ENCODE measurements at regions not wholly inside any gene's neighbourhood (a gene's known extent, or its start where the extent isn't known, plus 50 kb on each side); places are given as distances from the start of the nearest gene placed in this dataset.
A peak's percentile ranks its signal among the peaks of the same experiment; 100 is the strongest.
"Not testable (repeated sequence)": the region's sequence is repeated elsewhere in the genome, so short reads cannot be mapped to it uniquely, and the experiment has no call there.

- no peak for DNase-seq
- peak in 1 of 2 donors; percentile 92 for ATAC-seq
- intact Hi-C loops (cut with DNase I), result no loop called here
Measured at GRCh38 chr1:196160066-196160795, 448.0 kb downstream of the KCNT2 start.

- ATAC-seq (no peak), DNase-seq (no peak)
- intact Hi-C loops (cut with DNase I), result no loop called here
Measured at GRCh38 chr1:196155586-196155985, 452.7 kb downstream of the KCNT2 start.

- no peak for ATAC-seq
- no peak for DNase-seq
- intact Hi-C loops (cut with DNase I), result no loop called here
Measured at GRCh38 chr1:196152975-196153374, 455.3 kb downstream of the KCNT2 start.

GRCh38 chr1:196152086-196152485 is 456.2 kb downstream of the KCNT2 start:
- intact Hi-C loops (cut with DNase I), result no loop called here
- DNase-seq (no peak), ATAC-seq (no peak)

- intact Hi-C loops (cut with DNase I), result loop anchor here (5.0 to 10.0 kb wide), 2 partner anchors 164 to 516 kb away; no protein-coding TSS in a partner anchor
- no peak for ATAC-seq
- DNase-seq, result no peak
Measured at GRCh38 chr1:196148367-196148970, 459.8 kb downstream of the KCNT2 start.

- intact Hi-C loops (cut with DNase I), result loop anchor here (5.0 to 10.0 kb wide), 2 partner anchors 165 to 517 kb away; no protein-coding TSS in a partner anchor
- ATAC-seq (no peak), DNase-seq (no peak)
Measured at GRCh38 chr1:196147530-196147929, 460.7 kb downstream of the KCNT2 start.

GRCh38 chr1:196145151-196145550 is 463.1 kb downstream of the KCNT2 start:
- not testable (repeated sequence) for ATAC-seq

GRCh38 chr1:196144588-196144987 is 463.7 kb downstream of the KCNT2 start:
- ATAC-seq (no peak), DNase-seq (no peak)
- intact Hi-C loops (cut with DNase I), result loop anchor here in 1 of 2 donors (10.0 kb wide), 1 partner anchor 520 kb away; no protein-coding TSS in a partner anchor

More at GRCh38 chr1:196145151-196145550, 463.1 kb downstream of the KCNT2 start:
- not testable (repeated sequence) for DNase-seq
- intact Hi-C loops (cut with DNase I), result loop anchor here (5.0 to 10.0 kb wide), 2 partner anchors 167 to 520 kb away; no protein-coding TSS in a partner anchor

- no peak for DNase-seq
- no peak for ATAC-seq
- intact Hi-C loops (cut with DNase I), result loop anchor here in 1 of 2 donors (10.0 kb wide), 1 partner anchor 521 kb away; no protein-coding TSS in a partner anchor
Measured at GRCh38 chr1:196143602-196144342, 464.5 kb downstream of the KCNT2 start.

- DNase-seq (no peak), ATAC-seq (no peak)
- intact Hi-C loops (cut with DNase I), result loop anchor here in 1 of 2 donors (10.0 kb wide), 1 partner anchor 523 kb away; no protein-coding TSS in a partner anchor
Measured at GRCh38 chr1:196142111-196142640, 466.1 kb downstream of the KCNT2 start.

GRCh38 chr1:196136396-196136795 is 471.8 kb downstream of the KCNT2 start:
- DNase-seq (no peak), ATAC-seq (no peak)
- intact Hi-C loops (cut with DNase I), result no loop called here

GRCh38 chr1:196131691-196132090 is 476.5 kb downstream of the KCNT2 start:
- ATAC-seq, result no peak
- intact Hi-C loops (cut with DNase I), result no loop called here

GRCh38 chr1:196128835-196129234 is 479.4 kb downstream of the KCNT2 start:
- DNase-seq (no peak), ATAC-seq (no peak)
- intact Hi-C loops (cut with DNase I), result no loop called here

More at GRCh38 chr1:196131691-196132090, 476.5 kb downstream of the KCNT2 start:
- no peak for DNase-seq

- intact Hi-C loops (cut with DNase I), result no loop called here
- DNase-seq, result no peak
- ATAC-seq, result no peak
Measured at GRCh38 chr1:196121181-196121580, 487.1 kb downstream of the KCNT2 start.

GRCh38 chr1:196115646-196116045 is 492.6 kb downstream of the KCNT2 start:
- ATAC-seq, result peak; percentile 97 to 100
- intact Hi-C loops (cut with DNase I), result no loop called here
- peak; percentile 79 for DNase-seq

- ATAC-seq, result peak in 1 of 2 donors; percentile 78
- no peak for DNase-seq
- intact Hi-C loops (cut with DNase I), result no loop called here
Measured at GRCh38 chr1:196114193-196114592, 494.0 kb downstream of the KCNT2 start.

- DNase-seq; intact Hi-C loops (cut with DNase I); ATAC-seq: not testable (repeated sequence)
Measured at GRCh38 chr1:196108990-196109389, 499.2 kb downstream of the KCNT2 start.

- no peak for ATAC-seq
- intact Hi-C loops (cut with DNase I), result no loop called here
- no peak for DNase-seq
Measured at GRCh38 chr1:196105901-196106300, 502.3 kb downstream of the KCNT2 start.

GRCh38 chr1:196102826-196103225 is 505.4 kb downstream of the KCNT2 start:
- ATAC-seq, result no peak
- intact Hi-C loops (cut with DNase I), result no loop called here

More at GRCh38 chr1:196102826-196103225, 505.4 kb downstream of the KCNT2 start:
- DNase-seq, result no peak

Data from left cardiac atrium (tissue), 4 donors.